Lung (tissue), 11 donors: ENCODE measurements at regions not wholly inside any gene's neighbourhood (a gene's known extent, or its start where the extent isn't known, plus 50 kb on each side); places are given as distances from the start of the nearest gene placed in this dataset.

ENCODE experiments used
- ATAC-seq: fragments of 200-7000 bp; cut with Tn5 transposase; one replicate; pipeline ENCODE4 v1.9.1; 2020; ENCODE audit warnings: moderate number of reproducible peaks; ENCODE audit not compliant: insufficient read depth, low FRiP score
- DNase-seq, 3 donors: peaks; one replicate each; pipeline ENCODE4 v3.0.0-alpha.2; 2013 to 2017
- H3K27ac ChIP-seq, 2 donors: one replicate each; pipeline ENCODE4 v1.5.1; 2013; ENCODE audit warnings: mild to moderate bottlenecking in 2 of 2, moderate library complexity in 2 of 2, control low read depth in 1 of 2, inconsistent platforms in 1 of 2, low read depth in 1 of 2, low read length in 1 of 2
- H3K27me3 ChIP-seq, 3 donors: one replicate each; pipeline ENCODE4 v1.5.1; 2013; ENCODE audit warnings: low read length in 2 of 3; ENCODE audit not compliant: control insufficient read depth in 3 of 3, insufficient read depth in 3 of 3
- H3K36me3 ChIP-seq, 4 donors: one replicate each; pipeline ENCODE4 v1.5.1; 2013; ENCODE audit warnings: low read length in 4 of 4, mild to moderate bottlenecking in 1 of 4, moderate library complexity in 1 of 4; ENCODE audit not compliant: control insufficient read depth in 4 of 4, insufficient read depth in 4 of 4
- H3K4me1 ChIP-seq, 5 donors: one replicate each; pipeline ENCODE4 v1.5.1; 2013; ENCODE audit warnings: low read length in 5 of 5, mild to moderate bottlenecking in 2 of 5, moderate library complexity in 1 of 5; ENCODE audit not compliant: control insufficient read depth in 5 of 5, insufficient read depth in 5 of 5
- H3K4me3 ChIP-seq: one replicate; pipeline ENCODE4 v1.5.1; 2013; ENCODE audit warnings: mild to moderate bottlenecking, control low read depth, moderate library complexity
- H3K9ac ChIP-seq, 2 donors: one replicate each; pipeline ENCODE4 v1.5.1; 2013; ENCODE audit warnings: low read length in 2 of 2, control low read depth in 1 of 2; ENCODE audit not compliant: insufficient read depth in 1 of 2
- H3K9me3 ChIP-seq, 4 donors: one replicate each; pipeline ENCODE4 v1.5.1; 2013; ENCODE audit warnings: low read length in 3 of 4, mild to moderate bottlenecking in 1 of 4, moderate library complexity in 1 of 4; ENCODE audit not compliant: control insufficient read depth in 4 of 4, insufficient read depth in 3 of 4
- WGBS, 2 donors: extraction: QIAGEN DNeasy Blood & Tissue Kit; methylation state at CpG; one replicate each; pipeline ENCODE4 v1.1.7; 2013; 5-methylcytosine and 5-hydroxymethylcytosine counted together
- TF ChIP-seq, protein P1 (sequence below): IDR thresholded peaks from 2 replicates; pipeline ENCODE4 v1.5.1; 2012; ENCODE audit warnings: mild to moderate bottlenecking; ENCODE audit errors: control extremely low read depth, extremely low read depth
- donor health status: control.
- donor health status: control.
- donor health status: Bipolar disorder and iron deficiency.
- donor health status: healthy.
- donor health status: DM: yes; HTN: yes; CAD: no.

DNA sequence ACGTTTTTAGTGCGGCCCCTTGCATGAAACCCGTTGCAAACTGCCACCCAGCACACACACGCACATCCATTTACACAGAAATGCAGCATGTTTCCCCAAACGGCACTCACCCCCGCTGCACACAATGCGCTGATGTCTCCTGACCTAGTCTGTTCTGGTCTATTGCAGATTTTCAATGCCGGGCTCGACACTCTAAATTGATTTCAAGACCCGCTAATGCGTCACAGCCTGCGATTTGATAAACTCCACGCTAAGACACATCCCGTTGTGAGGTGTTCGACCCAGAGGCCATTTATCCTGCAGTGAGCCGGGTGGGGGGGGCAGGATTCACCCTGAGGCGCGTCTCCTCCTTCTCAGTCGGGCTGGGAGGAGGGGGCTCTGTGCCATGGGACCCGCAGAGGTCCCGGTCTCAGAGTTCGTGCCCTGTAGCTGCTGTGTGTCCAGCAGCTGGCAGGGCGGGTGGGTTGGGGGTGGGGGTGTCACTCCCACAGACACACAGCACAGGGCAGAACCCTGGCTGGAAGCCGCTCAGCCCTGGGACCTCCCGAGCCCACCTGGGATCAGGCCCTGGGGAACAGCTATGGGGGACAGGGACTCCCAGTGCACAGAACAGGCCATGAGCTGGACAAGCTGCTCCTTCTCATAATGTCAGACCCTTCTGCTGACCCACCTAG is 367.9 kb downstream of the PREX1 start:
- no peak overlapping the region for H3K27ac ChIP-seq
- 71 to 87% methylated on average over 25 of the region's 25 CpGs for WGBS, 2 donors
- DNase-seq (no peak), ATAC-seq (no peak)
- H3K4me3 ChIP-seq, result no peak overlapping the region
- peaks cover 0 to 14% (median 0%) of the 10 kb centered on the region in 5 donors for H3K4me1 ChIP-seq
- H3K9ac ChIP-seq, result no peak overlapping the region
- peaks cover 0 to 6% (median 3%) of the 10 kb centered on the region in 3 donors for H3K27me3 ChIP-seq
- no peaks in the 10 kb centered on the region for H3K9me3 ChIP-seq
- TF ChIP-seq, protein P1, sequence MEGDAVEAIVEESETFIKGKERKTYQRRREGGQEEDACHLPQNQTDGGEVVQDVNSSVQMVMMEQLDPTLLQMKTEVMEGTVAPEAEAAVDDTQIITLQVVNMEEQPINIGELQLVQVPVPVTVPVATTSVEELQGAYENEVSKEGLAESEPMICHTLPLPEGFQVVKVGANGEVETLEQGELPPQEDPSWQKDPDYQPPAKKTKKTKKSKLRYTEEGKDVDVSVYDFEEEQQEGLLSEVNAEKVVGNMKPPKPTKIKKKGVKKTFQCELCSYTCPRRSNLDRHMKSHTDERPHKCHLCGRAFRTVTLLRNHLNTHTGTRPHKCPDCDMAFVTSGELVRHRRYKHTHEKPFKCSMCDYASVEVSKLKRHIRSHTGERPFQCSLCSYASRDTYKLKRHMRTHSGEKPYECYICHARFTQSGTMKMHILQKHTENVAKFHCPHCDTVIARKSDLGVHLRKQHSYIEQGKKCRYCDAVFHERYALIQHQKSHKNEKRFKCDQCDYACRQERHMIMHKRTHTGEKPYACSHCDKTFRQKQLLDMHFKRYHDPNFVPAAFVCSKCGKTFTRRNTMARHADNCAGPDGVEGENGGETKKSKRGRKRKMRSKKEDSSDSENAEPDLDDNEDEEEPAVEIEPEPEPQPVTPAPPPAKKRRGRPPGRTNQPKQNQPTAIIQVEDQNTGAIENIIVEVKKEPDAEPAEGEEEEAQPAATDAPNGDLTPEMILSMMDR, result no peak
- no peaks in the 10 kb centered on the region for H3K36me3 ChIP-seq

DNA sequence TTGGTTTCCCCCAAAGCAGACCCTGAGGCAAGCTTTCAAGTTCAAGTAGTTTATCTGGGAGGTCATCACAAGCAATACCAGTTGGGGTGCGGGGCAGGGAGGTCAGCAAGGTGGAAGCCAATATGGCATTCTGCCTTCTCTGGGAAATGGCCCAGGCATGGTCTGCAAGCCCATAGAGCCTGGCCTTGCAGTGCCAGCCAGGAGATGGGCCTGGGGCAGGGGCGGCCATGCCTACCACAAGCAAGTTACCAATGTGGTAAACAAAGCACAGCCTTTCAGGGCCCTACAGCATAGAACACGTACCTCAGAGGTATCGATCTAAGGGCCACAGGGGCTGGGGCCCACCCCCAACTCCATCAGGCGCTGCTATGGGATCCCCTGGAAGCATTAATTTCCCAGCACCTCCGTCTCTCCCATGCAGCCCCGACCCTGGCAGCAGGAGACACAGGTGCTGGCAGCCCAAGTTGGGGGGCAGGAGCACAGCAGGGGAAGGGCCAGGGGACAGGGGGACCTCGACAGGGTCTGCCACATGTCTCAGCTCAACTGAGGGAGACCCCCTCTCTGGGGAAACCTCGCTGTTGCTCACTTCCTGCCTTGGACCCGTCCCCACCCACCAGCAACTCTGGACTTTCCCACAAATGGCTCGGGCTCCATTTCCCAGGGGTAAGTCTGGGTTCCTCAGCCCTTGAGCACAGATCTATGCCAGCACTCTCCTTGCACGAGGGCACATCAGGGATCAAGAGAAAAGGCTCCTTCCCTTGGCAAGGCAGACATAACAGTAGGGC is 369.0 kb downstream of the PREX1 start:
- Histone ChIP-seq H3K9ac (no peak overlapping the region), H3K27ac (no peak overlapping the region), H3K4me3 (no peak overlapping the region), H3K27me3 (peaks cover 0 to 6% (median 3%) of the 10 kb centered on the region in 3 donors), H3K4me1 (peaks cover 0 to 9% (median 0%) of the 10 kb centered on the region in 5 donors), H3K9me3 (peaks cover 0 to 2% (median 0%) of the 10 kb centered on the region in 4 donors), H3K36me3 (no peaks in the 10 kb centered on the region)
- ATAC-seq (no peak), DNase-seq (no peak)
- 79 to 89% methylated on average over 12 of the region's 12 CpGs for WGBS, 2 donors
- TF ChIP-seq, protein P1, result no peak

DNA sequence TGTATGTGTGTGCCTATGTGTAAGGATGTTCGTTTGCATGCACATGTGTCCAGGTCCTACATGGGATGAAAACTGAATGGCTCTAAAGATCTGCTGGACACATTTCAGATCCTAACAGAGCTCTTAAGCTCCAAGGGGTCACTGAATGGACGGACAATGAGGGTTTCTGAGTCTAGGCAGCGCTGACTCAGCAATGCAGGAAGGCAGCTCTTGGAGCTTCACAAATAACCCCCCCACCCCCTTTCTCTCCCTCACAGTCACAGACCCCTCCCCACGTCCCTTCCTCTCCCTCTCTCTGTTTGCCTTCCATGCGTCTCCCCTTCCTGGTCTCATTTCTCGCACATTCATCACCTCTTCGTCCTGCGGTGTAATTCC is 369.8 kb downstream of the PREX1 start:
- WGBS, 2 donors, result 84 to 89% methylated on average over 8 of the region's 8 CpGs
- no peaks in the 10 kb centered on the region for H3K36me3 ChIP-seq
- TF ChIP-seq, protein P1, result no peak

More for the DNA sequence above, 369.8 kb downstream of the PREX1 start:
- H3K9ac ChIP-seq, result no peak overlapping the region
- peaks cover 0 to 2% (median 0%) of the 10 kb centered on the region in 4 donors for H3K9me3 ChIP-seq
- H3K4me3 ChIP-seq, result no peak overlapping the region
- no peak for ATAC-seq
- peaks cover 0 to 6% (median 3%) of the 10 kb centered on the region in 3 donors for H3K27me3 ChIP-seq
- DNase-seq, result no peak
- H3K4me1 ChIP-seq, result peaks cover 0 to 4% (median 0%) of the 10 kb centered on the region in 5 donors
- no peak overlapping the region for H3K27ac ChIP-seq
